Astrocyte of the cerebellum (primary cell): ENCODE measurements at regions not wholly inside any gene's neighbourhood (a gene's known extent, or its start where the extent isn't known, plus 50 kb on each side); places are given as distances from the start of the nearest gene placed in this dataset.

Experiments
- DNase-seq: peaks from one replicate; pipeline ENCODE4 v3.0.0-alpha.2; 2011; ENCODE audit warnings: low read depth
- H3K4me3 ChIP-seq: 2 replicates; pipeline ENCODE4 v1.5.1; 2011; ENCODE audit warnings: mild to moderate bottlenecking, low read depth, low read length, moderate library complexity
- in situ Hi-C: cut with HindIII; loops from 2 replicates; pipeline ENCODE4 v1.10.0; 2017; ENCODE audit warnings: low sequenced_read_pairs
- TF ChIP-seq, protein P1 (sequence below): IDR thresholded peaks from 2 replicates; pipeline ENCODE4 v1.5.1; 2012; ENCODE audit warnings: low read length, low read depth, moderate library complexity, mild to moderate bottlenecking; ENCODE audit errors: missing control alignments

DNA sequence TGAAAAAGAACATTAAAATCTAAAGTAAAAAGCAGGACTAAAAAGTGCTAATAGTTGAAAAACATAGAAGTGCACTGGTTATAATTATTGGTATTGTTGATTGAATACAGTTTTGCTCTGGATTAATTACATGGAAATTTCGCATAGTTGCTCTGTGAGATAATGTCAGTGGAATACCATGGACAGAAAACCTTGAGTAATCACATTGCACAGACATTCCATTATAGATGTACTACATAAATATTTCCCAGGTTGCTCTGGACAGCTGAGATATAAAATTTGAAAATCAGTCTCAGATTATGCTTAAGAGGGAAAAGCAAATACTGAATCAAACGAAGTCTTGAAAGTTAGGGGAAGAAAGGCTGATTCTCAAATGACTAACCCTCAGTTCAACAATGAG is 439.3 kb upstream of the FLRT2 start:
- no peak for DNase-seq
- TF ChIP-seq, protein P1, sequence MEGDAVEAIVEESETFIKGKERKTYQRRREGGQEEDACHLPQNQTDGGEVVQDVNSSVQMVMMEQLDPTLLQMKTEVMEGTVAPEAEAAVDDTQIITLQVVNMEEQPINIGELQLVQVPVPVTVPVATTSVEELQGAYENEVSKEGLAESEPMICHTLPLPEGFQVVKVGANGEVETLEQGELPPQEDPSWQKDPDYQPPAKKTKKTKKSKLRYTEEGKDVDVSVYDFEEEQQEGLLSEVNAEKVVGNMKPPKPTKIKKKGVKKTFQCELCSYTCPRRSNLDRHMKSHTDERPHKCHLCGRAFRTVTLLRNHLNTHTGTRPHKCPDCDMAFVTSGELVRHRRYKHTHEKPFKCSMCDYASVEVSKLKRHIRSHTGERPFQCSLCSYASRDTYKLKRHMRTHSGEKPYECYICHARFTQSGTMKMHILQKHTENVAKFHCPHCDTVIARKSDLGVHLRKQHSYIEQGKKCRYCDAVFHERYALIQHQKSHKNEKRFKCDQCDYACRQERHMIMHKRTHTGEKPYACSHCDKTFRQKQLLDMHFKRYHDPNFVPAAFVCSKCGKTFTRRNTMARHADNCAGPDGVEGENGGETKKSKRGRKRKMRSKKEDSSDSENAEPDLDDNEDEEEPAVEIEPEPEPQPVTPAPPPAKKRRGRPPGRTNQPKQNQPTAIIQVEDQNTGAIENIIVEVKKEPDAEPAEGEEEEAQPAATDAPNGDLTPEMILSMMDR: no peak
- in situ Hi-C loops: no loop called here
- no peak overlapping the region for H3K4me3 ChIP-seq

DNA sequence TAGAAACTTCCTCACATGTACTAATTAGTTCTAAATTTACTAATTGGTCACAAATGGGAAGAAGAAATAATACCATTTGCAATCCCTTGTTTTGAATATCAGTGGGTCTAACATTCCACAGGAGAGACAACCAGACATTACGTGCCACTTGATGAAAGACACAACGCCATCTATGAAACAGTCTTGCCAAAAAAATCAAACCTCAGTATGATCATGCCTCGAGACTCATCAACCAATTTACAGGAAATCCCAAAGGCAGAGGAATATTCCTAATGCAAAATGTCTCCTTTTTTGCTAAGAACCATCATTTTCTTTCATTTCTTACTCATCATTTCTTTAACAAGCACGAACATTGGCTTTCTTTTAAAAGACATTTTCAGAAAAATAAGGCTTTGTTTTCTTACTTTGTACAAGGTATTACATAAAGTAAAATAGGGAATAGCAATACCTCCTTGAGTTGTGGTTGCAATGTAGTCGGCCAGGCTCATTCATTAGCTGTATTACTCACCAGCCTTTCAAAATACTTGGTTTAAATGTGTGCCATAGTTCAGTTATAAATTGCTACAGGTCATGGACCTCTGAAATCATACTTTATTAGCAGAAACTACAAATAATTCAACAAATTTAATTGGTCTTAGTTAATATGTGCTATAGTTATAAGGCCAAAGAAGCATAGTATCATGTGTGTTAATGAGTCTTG is 436.2 kb upstream of the FLRT2 start:
- in situ Hi-C loops: no loop called here
- TF ChIP-seq, protein P1: no peak
- H3K4me3 ChIP-seq: no peak overlapping the region

DNA sequence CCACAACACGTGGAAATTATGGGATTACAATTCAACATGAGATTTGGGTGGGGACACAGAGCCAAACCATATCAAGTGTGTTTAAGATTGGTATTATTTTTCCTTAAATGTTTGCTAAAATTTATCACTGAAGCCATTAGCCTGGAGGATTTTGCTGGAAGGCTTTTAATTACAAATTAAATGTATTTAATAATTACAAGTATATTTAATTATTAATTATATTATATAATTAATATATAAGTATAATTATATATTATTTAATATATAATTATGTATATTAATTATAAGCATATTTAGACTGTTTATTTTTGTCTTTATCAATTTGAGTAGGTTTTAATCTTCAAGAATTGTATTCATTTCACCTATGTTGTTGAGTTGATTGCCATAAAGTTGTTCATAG is 427.4 kb upstream of the FLRT2 start:
- TF ChIP-seq, protein P1: no peak
- DNase-seq: no peak
- no peak overlapping the region for H3K4me3 ChIP-seq
- in situ Hi-C loops: no loop called here

More for the DNA sequence above, 436.2 kb upstream of the FLRT2 start:
- peak; percentile 32 for DNase-seq

DNA sequence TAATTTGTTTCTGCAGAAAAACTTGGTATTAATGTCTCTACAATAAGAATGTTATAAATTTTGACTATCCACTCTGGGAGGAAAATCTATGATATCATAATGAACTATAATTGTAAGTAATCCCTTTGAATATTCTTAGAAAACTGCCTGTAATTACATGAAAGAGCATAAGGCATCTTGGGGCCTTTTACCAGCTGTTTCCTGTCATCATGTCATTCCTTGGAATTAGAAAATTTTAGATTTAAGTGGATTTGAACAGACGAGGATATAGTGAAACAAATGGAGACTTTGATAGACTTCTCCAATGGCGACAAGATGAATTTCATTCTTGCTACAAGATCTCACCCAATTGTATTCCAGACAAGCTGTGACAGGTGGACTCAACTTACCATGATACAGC is 423.4 kb upstream of the FLRT2 start:
- in situ Hi-C loops: no loop called here
- H3K4me3 ChIP-seq: no peak overlapping the region
- no peak for DNase-seq
- TF ChIP-seq, protein P1: no peak

DNA sequence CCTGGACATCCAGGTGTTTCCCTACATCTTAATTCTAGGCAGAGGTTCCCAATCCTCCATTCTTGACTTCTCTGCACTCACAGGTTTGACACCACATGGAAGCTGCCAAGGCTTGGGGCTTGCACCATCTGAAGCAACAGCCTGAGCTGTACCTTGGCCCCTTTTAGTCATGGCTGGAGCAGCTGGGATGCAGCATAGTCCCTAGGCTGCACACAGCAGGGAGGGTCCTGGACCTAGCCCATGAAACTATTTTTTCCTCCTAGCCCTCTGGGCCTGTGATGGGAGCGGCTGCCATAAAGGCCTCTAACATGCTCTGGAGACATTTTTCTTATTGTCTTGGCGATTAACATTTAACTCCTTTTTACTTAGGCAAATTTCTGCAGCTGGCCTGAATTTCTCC is 417.2 kb upstream of the FLRT2 start:
- in situ Hi-C loops: no loop called here
- H3K4me3 ChIP-seq: no peak overlapping the region
- no peak for DNase-seq
- TF ChIP-seq, protein P1: no peak

DNA sequence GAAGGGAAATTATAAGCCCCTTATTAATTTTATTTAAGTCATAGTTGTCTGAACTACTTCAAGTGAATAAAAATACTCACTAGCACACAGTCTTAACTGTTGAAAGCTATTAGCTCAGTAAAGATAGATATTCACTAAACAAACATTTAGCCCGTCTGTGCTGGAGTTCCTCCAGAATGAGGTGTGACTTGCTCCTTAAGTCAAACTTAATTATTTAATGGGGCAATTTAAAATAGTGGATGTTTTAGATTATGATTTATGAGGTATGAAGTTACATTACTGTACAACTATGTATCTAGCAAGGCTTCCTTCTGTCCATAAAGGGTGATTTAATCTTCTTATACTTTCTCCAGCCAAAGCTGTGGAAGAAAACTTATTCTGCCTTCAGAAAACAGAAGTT is 414.0 kb upstream of the FLRT2 start:
- in situ Hi-C loops: no loop called here
- no peak for DNase-seq
- no peak overlapping the region for H3K4me3 ChIP-seq
- TF ChIP-seq, protein P1: no peak

DNA sequence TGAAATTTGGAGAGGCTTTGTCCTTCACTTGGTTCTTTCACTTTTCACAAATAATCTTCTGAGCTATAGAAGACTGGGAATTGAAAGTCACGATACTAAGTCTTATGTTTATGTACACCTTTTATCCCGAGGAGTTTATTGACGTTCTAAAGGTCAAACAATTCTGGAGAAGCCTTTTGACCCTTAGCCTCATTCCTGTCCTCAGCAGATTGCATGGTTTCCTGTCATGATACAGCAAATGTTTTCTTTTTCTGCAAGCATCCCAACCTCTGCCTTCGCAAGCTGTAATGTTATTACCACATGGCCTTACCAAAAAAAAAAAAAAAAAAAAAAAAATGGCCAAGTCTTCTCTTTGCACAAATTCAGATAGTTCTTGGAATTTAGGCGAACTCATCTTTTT is 411.7 kb upstream of the FLRT2 start:
- DNase-seq: no peak
- H3K4me3 ChIP-seq: no peak overlapping the region
- in situ Hi-C loops: no loop called here
- TF ChIP-seq, protein P1: no peak
